Stomach (tissue), 8 donors: ENCODE measurements at regions not wholly inside any gene's neighbourhood (a gene's known extent, or its start where the extent isn't known, plus 50 kb on each side); places are given as distances from the start of the nearest gene placed in this dataset.
"Not testable (repeated sequence)": the region's sequence is repeated elsewhere in the genome, so short reads cannot be mapped to it uniquely, and the experiment has no call there.

Experiments used
- DNase-seq, 2 donors: peaks; one replicate each; pipeline versions ENCODE4 v3.0.0 to v3.0.0-alpha.2; 2013 to 2019
- H3K27ac ChIP-seq, 5 donors: fragments of 200-600 bp in 4 of 5; sonication (generic) in 4 of 5; one replicate each; pipeline ENCODE4 v1.5.1; 2013 to 2019; ENCODE audit warnings: mild to moderate bottlenecking in 1 of 5, moderate library complexity in 1 of 5
- H3K27me3 ChIP-seq, 3 donors: fragments of 200-600 bp; sonication (generic); one replicate each; pipeline ENCODE4 v1.5.1; 2017 to 2019; ENCODE audit warnings: mixed run types in 1 of 3
- H3K36me3 ChIP-seq, 4 donors: fragments of 200-600 bp; sonication (generic); 1 replicate in 3 of 4; 2 replicates in 1 of 4; pipeline ENCODE4 v1.5.1; 2016 to 2019
- H3K4me1 ChIP-seq, 4 donors: fragments of 200-600 bp; sonication (generic); one replicate each; pipeline ENCODE4 v1.5.1; 2016 to 2019
- H3K4me3 ChIP-seq, 4 donors: fragments of 200-600 bp; sonication (generic) in 3 of 4; one replicate each; pipeline ENCODE4 v1.5.1; 2016 to 2019; ENCODE audit warnings: mild to moderate bottlenecking in 1 of 4
- H3K9me3 ChIP-seq, 4 donors: fragments of 200-600 bp; sonication (generic); one replicate each; pipeline ENCODE4 v1.5.1; 2016 to 2019
- WGBS, 5 donors: extraction: QIAGEN DNeasy Blood & Tissue Kit in 3 of 5; methylation state at CpG; one replicate each; pipeline versions ENCODE4 v1.1.5 to v1.1.7; 2013 to 2018; 5-methylcytosine and 5-hydroxymethylcytosine counted together
- intact Hi-C: fragments of 100-400 bp; cut with DNase I; formaldehyde crosslinking; loops from one replicate; pipeline ENCODE4 v1.15.1; 2023; ENCODE audit warnings: low total_unique reads
- small RNA-seq, 4 donors: library from RNA; depleted of rRNA; stranded (forward); fragments of <200 nt; gene quantifications; one replicate each; pipeline ENCODE3, GENCODE V24; 2016
- donor health status: healthy with polysubstance abuse.
- donor health status: Bipolar disorder and iron deficiency.
- donor health status: healthy.

- intact Hi-C loops, H3K4me1 ChIP-seq, H3K36me3 ChIP-seq, H3K4me3 ChIP-seq, DNase-seq, H3K27ac ChIP-seq, H3K27me3 ChIP-seq: not testable (repeated sequence)
- peaks cover 0 to 74% (median 58%) of the 10 kb centered on the region in 4 donors for H3K9me3 ChIP-seq
Observed at GRCh38 chr16:34098033-34098432, 638.6 kb downstream of the TP53TG3F start.

DNA sequence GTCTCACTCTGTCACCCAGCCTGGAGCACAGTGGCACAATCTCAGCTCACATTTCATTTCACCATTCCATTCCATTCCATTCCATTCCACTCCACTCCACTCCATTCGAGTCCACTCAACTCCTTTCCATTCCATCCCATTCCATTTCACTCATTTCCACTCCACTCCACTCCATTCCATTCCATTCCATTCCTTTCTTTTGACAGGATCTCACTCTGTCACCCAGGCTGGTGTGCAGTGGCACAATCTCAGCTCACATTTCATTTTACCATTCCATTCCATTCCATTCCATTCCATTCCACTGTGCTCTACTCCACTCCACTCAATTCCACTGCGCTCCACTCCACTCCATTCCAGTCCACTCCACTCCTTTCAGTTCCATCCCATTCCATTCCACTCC, 639.6 kb downstream of the TP53TG3F start:
- H3K27ac ChIP-seq, H3K36me3 ChIP-seq, H3K4me1 ChIP-seq, intact Hi-C loops, H3K27me3 ChIP-seq, H3K4me3 ChIP-seq, DNase-seq: not testable (repeated sequence)
- 30 to 39% (median 35%) methylated on average over 2 of the region's 2 CpGs for WGBS, 5 donors
- peaks cover 0 to 64% (median 53%) of the 10 kb centered on the region in 4 donors for H3K9me3 ChIP-seq

Small RNA genes in the stretch of these regions (small RNA-seq; reads per million reads assigned to genes)
- 0 reads per million in 4 donors for gene AC133561.3
- gene AC133561.4: 0 reads per million in 4 donors
- gene AC140658.4: 0 reads per million in 4 donors
